A549 (cell line): ENCODE measurements at regions not wholly inside any gene's neighbourhood (a gene's known extent, or its start where the extent isn't known, plus 50 kb on each side); places are given as distances from the start of the nearest gene placed in this dataset.

ENCODE experiments used
- ATAC-seq, 2 experiments: fragments of 200-7000 bp in 1 of 2; fragments of >200 bp in 1 of 2; cut with Nextera tagmentation in 1 of 2; cut with Tn5 transposase in 1 of 2; 3 replicates each; pipeline versions ENCODE4 v1.8.0 to v1.9.1; 2018 to 2020; ENCODE audit warnings: mild to moderate bottlenecking in 1 of 2, moderate library complexity in 1 of 2
- CTCF ChIA-PET: fragments of 300-600 bp; sonication (Branson Sonifier 250); formaldehyde crosslinking; extraction: SDS; loops from one replicate; lab custom pipeline; 2021; ENCODE audit warnings: antibody characterized with exemption, inconsistent platforms; lab: Yijun Ruan, JAX
- POLR2A ChIA-PET: fragments of 350-600 bp; formaldehyde crosslinking; extraction: SDS; loops from one replicate; lab custom pipeline; 2021; ENCODE audit warnings: antibody characterized with exemption, inconsistent platforms; lab: Yijun Ruan, JAX
- DNase-seq, 2 experiments: peaks; one replicate each; pipeline versions ENCODE4 v3.0.0 to v3.0.0-alpha.2; 2011 to 2016; ENCODE audit warnings: low read depth in 1 of 2, low spot score in 1 of 2
- FAIRE-seq: peaks from 2 replicates; lab custom pipeline; 2011; peaks lifted over from hg19 to GRCh38; lab: Jason Lieb, UNC
- H3K27ac ChIP-seq, 2 experiments: fragments of >200 bp; sonication (Bioruptor Twin); formaldehyde crosslinking; 3 replicates each; pipeline ENCODE4 v1.5.1; 2016 to 2017
- H3K4me1 ChIP-seq: fragments of >200 bp; sonication (Bioruptor Twin); formaldehyde crosslinking; 3 replicates; pipeline ENCODE4 v1.6.1; 2016
- H3K4me2 ChIP-seq: fragments of >200 bp; sonication (Bioruptor Twin); formaldehyde crosslinking; 3 replicates; pipeline ENCODE4 v1.6.1; 2016
- H3K4me3 ChIP-seq: fragments of >200 bp; sonication (Bioruptor Twin); formaldehyde crosslinking; 3 replicates; pipeline ENCODE4 v1.5.1; 2016
- H3K9me3 ChIP-seq: fragments of >200 bp; sonication (Bioruptor Twin); formaldehyde crosslinking; 3 replicates; pipeline ENCODE4 v1.6.1; 2016
- BHLHE40 ChIP-seq: IDR thresholded peaks from 2 replicates; pipeline ENCODE4 v1.6.1; 2012; ENCODE audit warnings: low read depth, low read length, inconsistent platforms
- CHD2 ChIP-seq: fragments of 150-350 bp; IDR thresholded peaks from 2 replicates; pipeline ENCODE4 v1.6.1; 2014; ENCODE audit warnings: low read length; ENCODE audit not compliant: partially characterized antibody
- CTCF ChIP-seq: fragments of >200 bp; sonication (Bioruptor Twin); formaldehyde crosslinking; IDR thresholded peaks from 3 replicates; pipeline ENCODE4 v1.5.1; 2016
- EHF ChIP-seq: fragments of 250-450 bp; sonication (Bioruptor Pico); IDR thresholded peaks from 2 replicates; pipeline ENCODE4 v1.5.0; 2020; ENCODE audit warnings: mild to moderate bottlenecking
- FOSB ChIP-seq: fragments of 250-450 bp; sonication (Bioruptor Pico); IDR thresholded peaks from 2 replicates; pipeline ENCODE4 v1.5.0; 2020; ENCODE audit warnings: mild to moderate bottlenecking, moderate library complexity
- GATA3 ChIP-seq: IDR thresholded peaks from 2 replicates; pipeline ENCODE4 v1.6.1; 2012; ENCODE audit warnings: borderline replicate concordance
- HEYL ChIP-seq: fragments of 250-450 bp; sonication (Bioruptor Pico); IDR thresholded peaks from 2 replicates; pipeline ENCODE4 v1.8.0; 2021; ENCODE audit warnings: mild to moderate bottlenecking, moderate library complexity
- HOXA7 ChIP-seq: fragments of 250-450 bp; sonication (Bioruptor Pico); IDR thresholded peaks from 2 replicates; pipeline ENCODE4 v1.5.0; 2020; ENCODE audit warnings: mild to moderate bottlenecking, moderate library complexity
- HOXB5 ChIP-seq: fragments of 250-450 bp; sonication (Bioruptor Pico); IDR thresholded peaks from 2 replicates; pipeline ENCODE4 v1.5.0; 2020; ENCODE audit warnings: mild to moderate bottlenecking, moderate library complexity
- JUNB ChIP-seq: fragments of >200 bp; sonication (Bioruptor Twin); formaldehyde crosslinking; IDR thresholded peaks from 2 replicates; pipeline ENCODE4 v1.6.1; 2016
- MYC ChIP-seq: IDR thresholded peaks from 2 replicates; pipeline ENCODE4 v1.6.1; 2012; ENCODE audit warnings: mild to moderate bottlenecking, inconsistent platforms, low read length, improper control_type of control experiment, borderline replicate concordance
- NFE2L2 ChIP-seq: fragments of 150-350 bp; conservative IDR thresholded peaks from 2 replicates; pipeline ENCODE4 v1.6.1; 2014; ENCODE audit warnings: low read length
- NPAS2 ChIP-seq: fragments of 250-450 bp; sonication (Bioruptor Pico); IDR thresholded peaks from 2 replicates; pipeline ENCODE4 v1.8.0; 2022; ENCODE audit warnings: mild to moderate bottlenecking, moderate library complexity, borderline replicate concordance
- POLR2A ChIP-seq: IDR thresholded peaks from 2 replicates; pipeline ENCODE4 v1.6.1; 2012; ENCODE audit warnings: mild to moderate bottlenecking, low read length
- POLR2AphosphoS2 ChIP-seq: conservative IDR thresholded peaks from 2 replicates; pipeline ENCODE4 v1.6.1; 2012; ENCODE audit warnings: low read length, improper control_type of control experiment, inconsistent platforms
- RARB ChIP-seq: fragments of 250-450 bp; sonication (Bioruptor Pico); IDR thresholded peaks from 2 replicates; pipeline ENCODE4 v1.8.0; 2021; ENCODE audit warnings: mild to moderate bottlenecking, moderate library complexity
- SMC3 ChIP-seq: fragments of >200 bp; sonication (Bioruptor Twin); formaldehyde crosslinking; IDR thresholded peaks from 3 replicates; pipeline ENCODE4 v1.6.1; 2018; ENCODE audit warnings: inconsistent platforms
- USF2 ChIP-seq: fragments of 450-650 bp; IDR thresholded peaks from 2 replicates; pipeline ENCODE4 v1.6.1; 2014; ENCODE audit warnings: antibody characterized with exemption
- ZNF302 ChIP-seq: fragments of 250-450 bp; sonication (Bioruptor Pico); IDR thresholded peaks from 2 replicates; pipeline ENCODE4 v1.9.0; 2021; ENCODE audit warnings: inconsistent platforms, mild to moderate bottlenecking, moderate library complexity
- ZSCAN20 ChIP-seq: fragments of 250-450 bp; sonication (Bioruptor Pico); IDR thresholded peaks from 2 replicates; pipeline ENCODE4 v1.8.0; 2022; ENCODE audit warnings: mild to moderate bottlenecking, moderate library complexity
- WGBS: methylation state at CpG from one replicate; pipeline ENCODE4 v1.1.6; 2017; ENCODE audit errors: missing lambda C conversion rate; 5-methylcytosine and 5-hydroxymethylcytosine counted together
- TF ChIP-seq, protein P1 (sequence below): IDR thresholded peaks from 2 replicates; pipeline ENCODE4 v1.6.1; 2012
- TF ChIP-seq, protein P2 (sequence below): IDR thresholded peaks from 2 replicates; pipeline ENCODE4 v1.6.1; 2012; ENCODE audit warnings: low read depth, borderline replicate concordance
- TF ChIP-seq, protein P3 (sequence below): fragments of 250-450 bp; sonication (Bioruptor Pico); IDR thresholded peaks from 2 replicates; pipeline ENCODE4 v1.5.0; 2021; ENCODE audit warnings: mild to moderate bottlenecking, moderate library complexity, borderline replicate concordance
- TF ChIP-seq, protein P4 (sequence below): fragments of 250-450 bp; sonication (Bioruptor Pico); IDR thresholded peaks from 2 replicates; pipeline ENCODE4 v1.5.0; 2020; ENCODE audit warnings: low read depth, mild to moderate bottlenecking, moderate library complexity
- TF ChIP-seq, protein P5 (sequence below): fragments of >200 bp; sonication (Bioruptor Twin); formaldehyde crosslinking; IDR thresholded peaks from 2 replicates; pipeline ENCODE4 v1.6.1; 2016
- TF ChIP-seq, protein P6 (sequence below): fragments of >200 bp; sonication (Bioruptor Twin); formaldehyde crosslinking; IDR thresholded peaks from 3 replicates; pipeline ENCODE4 v1.6.1; 2016

GRCh38 chr2:145366341-145366740 lies 846.4 kb upstream of the ZEB2 start:
- ATAC-seq (no peak), DNase-seq (no peak), FAIRE-seq (no peak)
- TF ChIP-seq BHLHE40 (no peak), JUNB (no peak), MYC (no peak), RARB (CRISPR knock-in tag) (no peak), GATA3 (no peak), CTCF (no peak), ZSCAN20 (CRISPR knock-in tag) (no peak), NPAS2 (CRISPR knock-in tag) (no peak)
- TF ChIP-seq, protein P1, sequence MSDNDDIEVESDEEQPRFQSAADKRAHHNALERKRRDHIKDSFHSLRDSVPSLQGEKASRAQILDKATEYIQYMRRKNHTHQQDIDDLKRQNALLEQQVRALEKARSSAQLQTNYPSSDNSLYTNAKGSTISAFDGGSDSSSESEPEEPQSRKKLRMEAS: no peak
- TF ChIP-seq, protein P2, sequence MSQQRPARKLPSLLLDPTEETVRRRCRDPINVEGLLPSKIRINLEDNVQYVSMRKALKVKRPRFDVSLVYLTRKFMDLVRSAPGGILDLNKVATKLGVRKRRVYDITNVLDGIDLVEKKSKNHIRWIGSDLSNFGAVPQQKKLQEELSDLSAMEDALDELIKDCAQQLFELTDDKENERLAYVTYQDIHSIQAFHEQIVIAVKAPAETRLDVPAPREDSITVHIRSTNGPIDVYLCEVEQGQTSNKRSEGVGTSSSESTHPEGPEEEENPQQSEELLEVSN: no peak
- Histone ChIP-seq H3K4me1 (no peaks in the 10 kb centered on the region), H3K9me3 (no peaks in the 10 kb centered on the region), H3K4me2 (no peak overlapping the region), H3K27ac (no peak overlapping the region), H3K4me3 (no peak overlapping the region)
- ChIA-PET CTCF (no interaction called here), POLR2A (no interaction called here)

DNA sequence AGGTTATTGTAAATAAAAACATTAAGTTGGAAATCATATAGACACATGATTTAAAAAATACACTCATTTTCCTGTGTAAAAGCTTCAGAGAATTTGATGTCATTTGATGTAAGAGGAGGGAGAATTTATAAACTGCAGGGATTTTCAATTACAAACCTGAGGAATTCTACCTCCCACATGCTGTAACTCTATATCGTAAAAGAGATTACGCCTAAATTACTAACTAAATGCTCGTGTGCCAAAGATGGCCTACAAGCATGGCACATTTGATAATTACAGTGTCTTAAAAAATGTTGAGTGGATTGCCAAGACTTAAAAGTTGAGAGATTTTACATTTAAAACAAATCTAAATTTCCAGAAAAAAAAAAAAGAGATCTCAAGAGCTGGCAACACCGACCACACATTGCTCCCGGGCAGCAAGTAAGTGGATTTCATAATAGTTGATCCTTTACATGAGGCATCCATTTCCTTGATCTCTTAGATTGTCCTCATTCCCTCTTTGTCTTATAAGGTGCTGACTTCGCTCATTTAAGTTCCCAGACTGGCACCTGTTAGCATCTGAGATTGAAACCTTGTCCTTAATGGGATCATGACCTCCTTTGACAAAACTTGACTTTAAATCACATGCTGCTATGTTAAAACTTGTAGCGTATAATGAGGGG lies 840.3 kb upstream of the ZEB2 start:
- H3K27ac ChIP-seq: no peak overlapping the region
- no peak for TF ChIP-seq CHD2
- no peak for TF ChIP-seq ZNF302 (CRISPR knock-in tag)
- TF ChIP-seq, protein P3, sequence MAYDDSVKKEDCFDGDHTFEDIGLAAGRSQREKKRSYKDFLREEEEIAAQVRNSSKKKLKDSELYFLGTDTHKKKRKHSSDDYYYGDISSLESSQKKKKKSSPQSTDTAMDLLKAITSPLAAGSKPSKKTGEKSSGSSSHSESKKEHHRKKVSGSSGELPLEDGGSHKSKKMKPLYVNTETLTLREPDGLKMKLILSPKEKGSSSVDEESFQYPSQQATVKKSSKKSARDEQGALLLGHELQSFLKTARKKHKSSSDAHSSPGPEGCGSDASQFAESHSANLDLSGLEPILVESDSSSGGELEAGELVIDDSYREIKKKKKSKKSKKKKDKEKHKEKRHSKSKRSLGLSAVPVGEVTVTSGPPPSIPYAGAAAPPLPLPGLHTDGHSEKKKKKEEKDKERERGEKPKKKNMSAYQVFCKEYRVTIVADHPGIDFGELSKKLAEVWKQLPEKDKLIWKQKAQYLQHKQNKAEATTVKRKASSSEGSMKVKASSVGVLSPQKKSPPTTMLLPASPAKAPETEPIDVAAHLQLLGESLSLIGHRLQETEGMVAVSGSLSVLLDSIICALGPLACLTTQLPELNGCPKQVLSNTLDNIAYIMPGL (CRISPR knock-in tag): no peak
- no peak for TF ChIP-seq NFE2L2
- TF ChIP-seq, protein P4, sequence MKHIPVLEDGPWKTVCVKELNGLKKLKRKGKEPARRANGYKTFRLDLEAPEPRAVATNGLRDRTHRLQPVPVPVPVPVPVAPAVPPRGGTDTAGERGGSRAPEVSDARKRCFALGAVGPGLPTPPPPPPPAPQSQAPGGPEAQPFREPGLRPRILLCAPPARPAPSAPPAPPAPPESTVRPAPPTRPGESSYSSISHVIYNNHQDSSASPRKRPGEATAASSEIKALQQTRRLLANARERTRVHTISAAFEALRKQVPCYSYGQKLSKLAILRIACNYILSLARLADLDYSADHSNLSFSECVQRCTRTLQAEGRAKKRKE (CRISPR knock-in tag): no peak
- no peak for TF ChIP-seq FOSB (CRISPR knock-in tag)
- TF ChIP-seq, protein P5, sequence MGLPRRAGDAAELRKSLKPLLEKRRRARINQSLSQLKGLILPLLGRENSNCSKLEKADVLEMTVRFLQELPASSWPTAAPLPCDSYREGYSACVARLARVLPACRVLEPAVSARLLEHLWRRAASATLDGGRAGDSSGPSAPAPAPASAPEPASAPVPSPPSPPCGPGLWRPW: no peak
- no peak for TF ChIP-seq EHF (CRISPR knock-in tag)
- no peak for TF ChIP-seq POLR2AphosphoS2
- no peak for TF ChIP-seq POLR2A
- no peak for TF ChIP-seq SMC3
- TF ChIP-seq HOXA7 (CRISPR knock-in tag): no peak
- no peak for TF ChIP-seq HOXB5
- TF ChIP-seq USF2: no peak
- no peak for TF ChIP-seq HEYL (CRISPR knock-in tag)
- TF ChIP-seq, protein P6, sequence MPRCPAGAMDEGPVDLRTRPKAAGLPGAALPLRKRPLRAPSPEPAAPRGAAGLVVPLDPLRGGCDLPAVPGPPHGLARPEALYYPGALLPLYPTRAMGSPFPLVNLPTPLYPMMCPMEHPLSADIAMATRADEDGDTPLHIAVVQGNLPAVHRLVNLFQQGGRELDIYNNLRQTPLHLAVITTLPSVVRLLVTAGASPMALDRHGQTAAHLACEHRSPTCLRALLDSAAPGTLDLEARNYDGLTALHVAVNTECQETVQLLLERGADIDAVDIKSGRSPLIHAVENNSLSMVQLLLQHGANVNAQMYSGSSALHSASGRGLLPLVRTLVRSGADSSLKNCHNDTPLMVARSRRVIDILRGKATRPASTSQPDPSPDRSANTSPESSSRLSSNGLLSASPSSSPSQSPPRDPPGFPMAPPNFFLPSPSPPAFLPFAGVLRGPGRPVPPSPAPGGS: no peak
- TF ChIP-seq MYC: no peak
- TF ChIP-seq, all 56 proteins: peak for 0
- CTCF ChIA-PET: no interaction called here
- no peaks in the 10 kb centered on the region for H3K4me1 ChIP-seq
- no peak overlapping the region for H3K4me3 ChIP-seq
- no peak overlapping the region for H3K4me2 ChIP-seq
- POLR2A ChIA-PET: no interaction called here
- ATAC-seq (no peak), DNase-seq (no peak), FAIRE-seq (no peak)
- 85% methylated on average over 7 of the region's 7 CpGs for WGBS
- H3K9me3 ChIP-seq: no peaks in the 10 kb centered on the region
